HG02678 (cell line): ENCODE measurements at regions not wholly inside any gene's neighbourhood (a gene's known extent, or its start where the extent isn't known, plus 50 kb on each side); places are given as distances from the start of the nearest gene placed in this dataset.
"Not testable (repeated sequence)": the region's sequence is repeated elsewhere in the genome, so short reads cannot be mapped to it uniquely, and the experiment has no call there.

Experiments
- ATAC-seq: cut with Tn5 transposase; IDR thresholded peaks from one replicate; pipeline ENCODE4 v1.9.1; 2021; ENCODE audit warnings: mild to moderate bottlenecking, moderate library complexity; ENCODE audit not compliant: unreplicated experiment

DNA sequence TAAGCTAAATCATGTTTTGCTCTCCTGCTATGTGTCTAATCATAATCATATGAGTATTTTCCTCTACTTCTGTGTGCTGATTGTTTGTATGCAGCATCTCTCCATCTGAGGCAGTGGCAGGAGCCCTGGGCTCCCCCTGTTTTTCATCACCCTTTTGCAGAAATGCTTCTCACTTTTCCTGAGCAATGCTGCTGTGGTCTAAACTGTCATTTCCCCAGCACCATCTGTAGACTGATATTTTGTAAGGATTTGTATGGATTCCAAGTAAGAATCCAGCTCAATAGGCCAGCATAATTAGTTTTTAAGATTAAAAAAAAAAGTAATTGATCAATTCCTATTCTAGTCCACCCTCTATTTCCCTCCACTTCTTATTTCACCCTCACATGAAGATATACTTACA, 257.0 kb upstream of the CPHXL start:
- no peak for ATAC-seq

DNA sequence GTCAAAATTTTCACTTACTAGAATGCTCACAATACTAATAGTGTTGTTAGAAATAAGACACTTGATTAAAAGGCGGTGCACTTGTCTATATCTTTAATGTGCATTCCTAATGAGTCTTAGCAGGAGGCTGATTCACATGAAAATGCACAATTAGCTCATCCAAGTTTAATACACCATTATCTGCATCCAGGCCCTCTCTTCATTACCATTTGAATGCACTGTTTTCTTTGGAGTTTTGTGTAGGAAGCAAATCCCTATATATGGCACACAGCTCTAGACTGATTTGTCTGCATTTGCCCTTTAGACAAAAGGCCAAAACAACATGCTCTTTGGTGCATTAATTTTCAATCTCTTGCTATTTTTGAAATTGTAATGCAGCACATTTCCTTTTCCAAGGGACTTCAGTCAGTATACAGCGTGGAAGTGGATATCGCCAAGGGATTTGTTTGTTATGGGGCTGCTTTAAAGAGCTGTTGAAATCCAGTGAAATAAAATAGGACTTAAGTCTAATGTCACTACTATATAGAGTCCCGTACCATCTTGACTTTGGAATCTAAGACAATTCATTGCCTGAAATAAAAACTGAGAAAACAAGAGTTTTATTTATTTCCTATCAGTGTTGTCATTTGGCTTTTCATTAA, 257.6 kb upstream of the CPHXL start:
- no peak for ATAC-seq

DNA sequence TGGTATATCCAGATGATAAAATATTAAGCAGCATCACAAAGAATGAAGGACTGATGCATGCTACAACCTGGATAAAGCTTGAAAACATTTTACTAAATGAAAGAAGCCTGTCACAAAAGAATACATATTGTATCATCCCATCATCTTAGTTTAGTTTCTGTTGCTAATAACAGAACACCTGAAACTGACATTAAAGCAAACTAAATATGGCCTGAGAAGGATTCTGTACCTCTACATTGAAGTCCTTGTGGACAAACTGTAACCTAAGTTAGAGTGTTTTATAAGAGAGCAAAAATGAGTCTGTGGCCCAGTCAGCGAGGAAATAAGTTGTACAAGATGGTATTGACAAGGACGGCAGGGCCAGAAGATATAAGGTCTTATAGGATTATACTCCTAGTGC, 261.0 kb upstream of the CPHXL start:
- ATAC-seq = no peak

DNA sequence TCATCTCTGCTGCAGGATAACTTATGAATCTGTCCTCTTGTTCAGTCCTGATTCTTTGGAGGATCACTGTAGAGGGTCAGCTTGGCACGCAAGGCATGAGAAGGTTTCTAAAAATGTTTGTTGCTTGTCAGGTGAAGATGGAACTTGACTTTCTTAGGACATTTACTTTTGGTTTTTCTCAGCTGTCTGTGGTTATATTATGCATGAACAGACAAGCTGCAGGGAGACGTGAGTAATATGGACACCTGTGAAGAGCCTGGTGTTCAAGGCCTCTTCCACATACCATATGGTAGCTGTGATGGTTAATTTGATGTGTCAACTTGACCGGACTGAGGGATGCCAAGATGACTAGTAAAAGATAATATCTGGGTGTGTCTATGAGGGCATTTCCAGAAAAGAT, 270.2 kb upstream of the CPHXL start:
- ATAC-seq = no peak

DNA sequence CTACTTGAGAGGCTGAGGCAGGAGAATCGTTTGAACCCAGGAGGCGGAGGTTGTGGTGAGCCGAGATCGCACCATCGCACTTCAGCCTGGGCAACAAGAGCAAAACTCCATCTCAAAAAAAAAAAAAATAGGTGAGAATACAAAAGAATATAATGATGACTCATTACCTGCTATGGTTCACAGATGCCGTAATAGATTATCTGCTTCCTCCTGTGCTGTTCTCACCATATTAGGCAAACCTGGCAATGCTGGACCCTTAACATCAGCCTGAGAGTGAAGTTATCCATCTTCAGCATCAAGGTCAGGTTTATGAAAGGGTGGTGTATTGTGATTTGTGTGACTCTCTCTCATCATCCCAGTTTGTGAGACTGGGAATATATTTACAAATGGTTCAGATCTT, 271.3 kb upstream of the CPHXL start:
- no peak for ATAC-seq

DNA sequence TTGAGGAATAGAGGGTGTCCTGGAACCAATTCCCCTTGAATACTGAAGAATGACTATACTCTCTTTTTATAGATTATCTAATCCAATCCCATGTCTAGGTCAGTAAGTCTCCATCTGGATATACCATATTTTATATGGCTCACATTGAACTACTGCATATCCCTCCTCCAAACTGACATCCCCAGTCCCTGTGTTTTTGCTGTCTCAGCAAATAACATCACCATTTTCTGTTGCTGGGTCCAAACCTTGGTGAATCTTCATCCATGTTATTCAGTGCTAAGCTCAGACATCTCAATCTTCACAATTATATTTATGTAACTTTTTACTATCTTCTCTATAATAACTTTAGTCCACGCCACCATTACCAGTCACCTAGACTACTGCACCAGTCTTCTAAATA, 269.6 kb upstream of the CNTNAP4 start:
- ATAC-seq = no peak

DNA sequence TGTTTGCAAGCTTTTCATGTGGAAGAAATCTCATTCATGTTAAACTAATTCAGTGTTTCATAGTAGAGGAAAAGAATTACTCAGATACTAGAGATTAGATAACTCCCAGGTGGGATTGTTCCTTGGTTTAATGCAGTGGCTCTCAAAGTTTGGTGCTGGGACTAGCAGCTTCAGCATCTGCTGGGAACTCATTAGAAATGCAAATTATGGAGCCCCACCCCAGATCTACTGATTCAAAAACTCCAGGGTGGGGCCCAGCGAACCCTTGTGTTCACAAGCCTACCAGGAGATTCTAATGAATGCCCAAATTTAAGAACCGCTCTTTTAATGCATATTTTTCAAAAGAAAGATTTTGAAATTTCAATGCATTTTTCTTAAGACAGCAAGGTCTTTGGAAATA, 253.4 kb upstream of the CNTNAP4 start:
- ATAC-seq = no peak

DNA sequence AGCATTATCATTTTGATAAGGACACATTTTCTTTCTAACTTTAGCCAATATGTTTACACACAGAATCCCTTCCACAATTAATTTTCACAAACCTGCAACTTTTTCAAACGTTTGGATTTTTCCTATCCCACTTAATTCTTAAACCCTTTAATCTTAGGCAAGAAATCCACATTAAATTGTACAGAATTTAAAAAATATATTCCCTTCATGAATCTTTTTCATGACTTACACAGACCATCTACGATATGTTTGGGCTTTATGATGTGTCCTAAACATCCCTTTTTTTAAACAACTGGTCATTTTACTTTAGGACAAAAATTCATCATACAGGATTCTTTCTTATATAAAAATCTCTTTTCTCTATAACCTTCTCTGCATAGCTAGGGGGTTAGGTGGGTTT, 241.5 kb upstream of the CNTNAP4 start:
- no peak for ATAC-seq

DNA sequence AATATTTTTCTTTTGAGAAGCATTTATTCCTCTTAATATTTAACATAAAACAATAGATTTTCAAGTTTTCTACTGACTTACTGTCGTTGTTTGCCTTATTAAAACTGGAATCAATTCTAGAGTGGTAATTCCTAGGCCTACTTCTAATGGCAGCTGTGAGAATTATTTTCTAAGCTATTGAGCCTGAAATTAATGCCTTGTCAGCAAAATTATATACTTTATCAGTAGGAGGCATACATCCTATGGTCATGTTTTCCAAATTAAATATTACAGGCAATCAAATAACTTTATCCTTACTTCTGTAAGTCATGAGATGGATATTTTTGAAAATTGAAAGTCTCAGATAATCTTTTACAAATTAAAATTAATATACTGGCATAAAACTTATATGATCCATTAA, 239.1 kb upstream of the CNTNAP4 start:
- ATAC-seq = no peak

DNA sequence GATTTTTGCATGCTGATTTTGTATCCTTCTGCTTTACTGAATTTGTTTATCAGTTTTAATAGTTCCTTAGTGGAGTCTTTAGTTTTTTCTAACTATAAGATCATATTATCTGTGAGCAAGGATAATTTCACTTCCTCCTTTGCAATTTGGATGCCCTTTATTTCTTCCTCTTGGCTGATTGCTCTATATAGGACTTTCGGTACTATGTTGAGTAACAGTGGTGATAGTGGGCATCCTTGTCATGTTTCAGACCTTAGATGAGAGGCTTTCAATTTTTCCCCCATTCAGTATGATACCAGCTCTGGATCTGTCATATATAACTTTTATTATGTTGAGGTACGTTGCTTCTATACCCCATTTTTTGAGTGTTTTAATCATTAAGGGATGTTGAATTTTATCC, 224.5 kb upstream of the CNTNAP4 start:
- ATAC-seq = no peak

DNA sequence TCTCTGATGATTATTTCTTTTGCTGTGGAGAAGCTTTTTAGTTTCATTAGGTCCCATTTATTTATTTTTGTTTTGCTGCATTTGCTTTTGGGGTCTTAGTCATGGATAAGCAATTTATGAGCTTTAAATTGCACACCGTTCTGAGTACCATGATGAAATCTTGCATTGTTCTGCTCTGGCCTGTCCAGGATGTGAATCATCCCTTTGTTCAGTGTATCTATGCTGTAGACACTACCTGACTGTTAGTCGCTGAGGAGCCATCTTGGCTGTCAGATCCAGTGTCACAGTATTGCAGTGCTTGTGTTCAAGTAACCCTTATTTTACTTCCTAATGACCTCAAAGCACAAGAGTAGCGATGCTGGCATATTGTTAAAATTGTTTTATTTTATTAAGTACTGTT, 218.0 kb upstream of the CNTNAP4 start:
- ATAC-seq = no peak

DNA sequence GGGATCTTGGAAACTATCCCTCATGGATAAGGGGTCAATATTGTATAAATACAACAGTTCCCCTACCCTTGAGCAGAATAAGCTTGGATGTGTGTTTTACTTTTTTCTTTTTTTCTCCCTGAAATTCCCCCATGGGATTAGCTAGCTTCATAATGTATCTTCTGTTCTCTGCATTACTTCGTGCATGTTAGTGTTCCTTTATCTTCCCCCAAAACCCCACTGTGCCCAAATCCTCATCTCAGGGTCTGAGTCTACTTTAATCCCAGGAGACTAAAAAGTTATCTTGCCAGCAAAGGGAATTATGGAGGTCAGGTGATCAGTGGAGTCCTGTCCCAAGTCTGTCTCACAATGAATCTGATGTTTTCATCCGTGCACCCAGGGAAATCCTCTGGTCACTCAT, 217.5 kb upstream of the CNTNAP4 start:
- no peak for ATAC-seq

DNA sequence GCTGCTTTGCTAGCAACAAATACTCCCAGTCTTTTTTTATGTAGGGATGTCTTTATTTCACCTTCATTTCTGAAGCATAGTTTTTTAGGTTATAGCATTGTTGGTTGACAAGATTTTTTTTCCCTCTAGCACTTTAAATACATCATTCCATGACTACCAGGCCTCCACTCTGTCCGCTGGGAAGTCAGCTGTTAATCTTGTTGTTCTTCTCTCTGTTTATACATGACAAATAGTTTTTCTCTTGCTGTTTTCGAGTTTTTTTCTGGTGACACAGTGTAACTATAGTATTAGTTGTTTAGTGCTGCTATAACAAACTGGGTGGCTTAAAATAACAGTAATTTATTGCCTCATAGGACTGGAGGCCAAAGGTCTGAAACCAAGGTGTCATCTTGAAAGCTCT, 205.5 kb upstream of the CNTNAP4 start:
- ATAC-seq = no peak

DNA sequence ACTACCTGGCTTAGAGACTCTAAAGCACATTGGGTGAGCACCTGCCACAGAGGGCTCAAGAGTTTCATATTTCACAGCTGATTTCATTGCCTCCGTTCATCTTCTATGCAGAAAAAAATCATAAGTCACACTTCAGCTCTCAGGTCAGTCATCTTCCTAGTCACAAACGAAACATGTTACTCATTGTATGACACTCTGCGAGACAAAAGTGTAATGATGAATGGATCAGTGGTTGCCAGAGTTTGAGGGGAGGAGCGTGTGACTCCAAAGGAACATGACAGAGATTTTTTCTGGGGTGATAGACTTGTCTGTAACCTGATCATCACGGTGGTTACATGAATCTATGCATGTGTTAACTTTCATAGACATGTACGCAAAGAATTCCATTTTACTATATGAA, 195.2 kb upstream of the CNTNAP4 start:
- no peak for ATAC-seq

DNA sequence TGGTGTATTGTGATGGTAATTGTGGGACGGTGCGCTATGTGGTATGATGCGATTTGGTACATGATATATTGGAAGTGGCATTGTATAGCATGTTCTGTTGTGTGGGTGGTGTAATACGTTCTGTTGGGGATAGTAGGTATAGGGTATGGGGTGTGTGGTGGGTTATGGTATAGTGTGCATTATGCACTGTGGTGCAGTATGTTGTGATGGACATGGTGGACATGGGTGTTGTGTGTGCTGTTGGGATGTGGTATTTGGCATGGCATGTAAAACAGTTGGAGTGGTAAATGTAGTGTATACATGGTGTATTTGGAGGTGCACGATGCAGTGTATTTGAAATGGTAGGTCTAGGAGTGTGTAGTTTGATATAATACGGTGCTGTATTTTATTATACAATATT, 170.6 kb upstream of the CNTNAP4 start:
- no peak for ATAC-seq

DNA sequence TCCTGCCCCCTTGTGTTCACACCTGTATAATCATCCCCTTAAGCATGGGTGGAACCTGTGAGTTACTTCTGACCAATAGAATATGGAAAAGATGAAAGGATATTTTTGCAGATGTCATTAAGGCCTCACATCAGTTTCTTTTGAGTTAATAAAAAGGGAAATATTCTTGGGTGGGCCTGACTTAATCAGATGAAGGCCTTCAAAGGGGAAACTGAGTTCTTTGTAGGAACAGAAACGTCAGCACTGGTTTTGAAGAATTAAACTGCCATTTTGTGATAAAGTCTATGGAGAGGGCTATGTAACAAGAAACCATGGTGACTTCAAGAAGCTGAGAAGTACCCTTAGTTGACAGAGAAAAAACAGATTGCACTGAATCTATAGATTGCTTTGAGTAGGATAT, 168.7 kb upstream of the CNTNAP4 start:
- ATAC-seq = no peak

DNA sequence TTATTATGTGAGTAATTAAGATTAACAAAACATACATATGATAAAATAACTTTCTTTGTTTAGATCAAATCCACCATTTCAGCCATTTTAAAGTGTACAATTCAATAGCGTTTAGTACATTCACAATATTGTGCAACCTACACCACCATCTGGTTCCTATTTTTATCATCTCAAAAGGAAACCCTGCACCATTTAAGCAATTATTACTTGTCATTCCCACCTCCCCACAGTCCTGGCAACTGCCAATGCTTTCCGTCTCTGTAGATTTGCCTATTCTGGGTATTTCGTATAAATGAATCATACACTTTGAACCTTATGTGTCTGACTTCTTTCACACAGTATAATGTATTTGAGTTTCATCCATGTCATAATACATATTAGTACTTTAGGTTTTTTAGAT, 162.5 kb upstream of the CNTNAP4 start:
- no peak for ATAC-seq

DNA sequence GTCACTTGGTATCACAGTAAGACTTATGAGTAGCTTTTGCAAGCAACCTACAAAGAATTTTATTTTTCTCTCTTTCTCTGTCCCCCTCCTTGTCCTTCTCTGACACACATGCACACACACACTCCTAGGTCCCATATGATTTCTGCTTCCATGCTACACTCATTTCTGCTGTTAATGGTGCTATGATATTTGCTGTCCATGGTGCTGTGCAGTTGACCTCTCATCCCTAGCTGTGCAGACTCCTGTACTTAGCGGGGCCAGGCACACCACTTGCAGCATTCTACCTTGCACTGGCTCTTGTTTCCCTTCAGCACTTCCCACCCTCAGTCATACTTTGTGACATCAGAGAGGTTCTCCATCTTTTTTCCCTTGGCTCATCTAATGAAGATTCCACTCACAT, 158.9 kb upstream of the CNTNAP4 start:
- ATAC-seq = no peak

DNA sequence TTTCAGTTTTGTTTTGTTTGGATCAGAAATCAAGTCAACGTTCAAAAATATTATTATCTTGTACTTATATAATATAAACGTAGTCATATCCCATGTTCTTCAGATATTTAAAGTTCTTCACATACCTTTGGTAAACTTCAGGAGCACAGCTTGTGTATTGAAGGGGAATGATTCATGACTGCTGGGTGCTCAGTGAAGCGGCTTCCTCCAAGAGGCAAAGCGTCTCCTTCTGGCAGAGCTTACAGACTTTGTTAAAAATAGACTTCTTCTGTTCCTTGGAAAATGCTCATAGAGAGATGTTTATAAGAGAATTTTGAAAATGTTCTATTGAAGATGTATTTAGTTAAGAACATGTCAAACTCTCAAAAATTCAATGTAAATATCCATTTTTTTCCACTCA, 155.6 kb upstream of the CNTNAP4 start:
- ATAC-seq = no peak

DNA sequence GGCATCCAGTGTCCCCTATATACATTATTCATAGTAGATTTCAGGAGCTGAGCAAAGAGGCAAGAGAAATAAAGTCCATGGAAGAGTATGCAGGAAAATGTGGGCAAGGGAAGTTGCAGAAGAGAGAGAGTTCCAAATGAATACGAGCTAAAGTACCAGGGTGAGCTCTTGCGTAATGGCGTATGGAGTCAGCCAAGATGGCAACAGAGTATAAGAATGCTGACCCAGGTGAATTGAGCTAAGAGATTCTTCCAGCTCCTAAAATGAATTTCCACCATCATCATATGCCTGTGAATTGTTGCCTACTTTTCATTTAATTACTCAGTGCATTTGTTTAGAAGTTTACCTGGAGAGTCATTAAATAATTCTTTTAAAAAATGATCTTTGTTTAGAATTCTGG, 153.2 kb upstream of the CNTNAP4 start:
- no peak for ATAC-seq

DNA sequence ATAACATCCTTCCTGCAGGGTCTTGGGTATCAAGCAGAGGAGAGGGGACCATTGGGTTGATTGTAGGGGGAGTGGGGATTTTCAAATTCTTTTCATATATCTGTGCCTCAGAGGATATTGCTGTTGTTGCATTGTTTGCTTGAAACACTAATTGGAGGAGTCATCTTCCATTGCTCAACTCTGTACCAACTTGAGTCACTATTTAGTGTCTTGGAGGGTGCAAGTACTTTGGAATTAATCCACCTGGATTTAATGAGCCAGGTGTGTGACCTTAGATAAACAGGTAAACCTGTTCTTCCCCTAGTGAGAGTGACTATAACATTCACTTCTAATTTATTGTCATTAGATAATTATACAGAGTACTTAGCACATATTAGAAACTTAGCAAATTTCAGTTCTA, 151.3 kb upstream of the CNTNAP4 start:
- no peak for ATAC-seq

DNA sequence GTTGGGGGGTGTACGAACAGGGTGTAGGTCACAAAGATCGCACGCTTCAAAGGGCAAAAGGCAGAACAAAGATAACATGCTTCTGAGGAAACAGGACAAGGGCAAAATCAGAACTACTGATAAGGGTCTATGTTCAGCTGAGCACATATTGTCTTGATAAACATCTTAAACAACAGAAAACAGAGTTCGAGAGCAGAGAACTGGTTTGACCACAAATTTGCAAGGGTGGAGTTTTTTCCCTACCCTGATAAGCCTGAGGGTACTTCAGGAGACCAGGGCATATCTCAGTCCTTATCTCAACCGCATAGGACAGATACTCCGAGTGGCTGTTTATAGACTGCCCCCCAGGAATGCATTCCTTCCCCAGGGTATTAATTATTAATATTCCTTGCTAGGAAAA, 139.1 kb upstream of the CNTNAP4 start:
- ATAC-seq = not testable (repeated sequence)

DNA sequence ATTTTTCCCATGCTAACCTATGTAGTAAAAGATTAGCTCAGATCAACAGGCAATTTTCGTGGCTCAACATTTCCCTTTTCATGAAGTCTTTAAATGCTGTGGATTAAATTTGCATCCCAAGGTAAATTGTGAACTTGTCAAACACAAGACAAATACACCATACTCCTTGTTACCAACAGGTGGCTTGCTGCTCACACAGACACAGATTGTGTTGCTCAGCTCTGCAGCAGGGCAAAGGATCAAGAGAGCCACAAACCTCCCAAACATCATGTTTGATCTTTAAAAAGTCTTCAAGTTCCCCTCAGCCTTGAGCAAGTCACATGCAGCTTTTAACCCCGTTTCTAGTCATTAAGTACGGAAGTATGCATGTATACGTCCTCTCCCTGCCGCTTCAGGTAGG, 119.6 kb upstream of the CNTNAP4 start:
- no peak for ATAC-seq

DNA sequence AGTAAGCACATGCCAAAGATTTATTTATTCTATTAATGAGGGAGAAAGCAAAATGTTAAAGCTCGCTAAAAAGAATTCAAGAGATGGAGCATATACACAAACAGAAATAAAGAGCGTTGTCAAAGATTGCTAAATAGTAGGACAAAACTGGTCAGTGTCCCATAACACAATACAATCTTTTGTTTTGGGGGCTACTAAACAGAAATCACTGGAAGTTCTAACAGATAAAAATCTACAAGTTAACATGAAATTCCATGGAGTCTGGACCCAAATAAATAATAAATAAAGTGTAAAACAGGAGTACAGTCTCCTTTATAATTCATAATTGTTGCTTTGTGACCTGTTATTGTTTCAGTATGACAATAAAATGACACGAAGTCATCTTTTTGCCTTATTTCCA, 115.2 kb upstream of the CNTNAP4 start:
- no peak for ATAC-seq
